ENCODE measurements at regions not wholly inside any gene's neighbourhood (a gene's known extent, or its start where the extent isn't known, plus 50 kb on each side); places are given as distances from the start of the nearest gene placed in this dataset.
A peak's percentile ranks its signal among the peaks of the same experiment; 100 is the strongest.

- Histone ChIP-seq H3K36me3 (ENCODE audit: control insufficient read depth, insufficient read depth, low read length) (no peaks in the 10 kb centered on the region), H3K9me3 (ENCODE audit: control insufficient read depth, insufficient read depth, low read length) (no peaks in the 10 kb centered on the region), H3K4me3 (ENCODE audit: low read depth, low read length) (no peak overlapping the region), H3K27ac (ENCODE audit: low read depth, low read length) (no peak overlapping the region), H3K4me1 (ENCODE audit: control insufficient read depth, insufficient read depth, low read length) (no peaks in the 10 kb centered on the region), H3K27me3 (ENCODE audit: control insufficient read depth, insufficient read depth, low read length) (no peaks in the 10 kb centered on the region)
- DNase-seq (ENCODE audit: low read depth in 4 of 6, low spot score in 6 of 6): no peak
- WGBS (ENCODE audit: insufficient coverage): 97% methylated on average over 21 of the region's 23 CpGs
Observed at GRCh38 chr20:11608736-11609135, 309.0 kb upstream of the BTBD3 start.

DNA sequence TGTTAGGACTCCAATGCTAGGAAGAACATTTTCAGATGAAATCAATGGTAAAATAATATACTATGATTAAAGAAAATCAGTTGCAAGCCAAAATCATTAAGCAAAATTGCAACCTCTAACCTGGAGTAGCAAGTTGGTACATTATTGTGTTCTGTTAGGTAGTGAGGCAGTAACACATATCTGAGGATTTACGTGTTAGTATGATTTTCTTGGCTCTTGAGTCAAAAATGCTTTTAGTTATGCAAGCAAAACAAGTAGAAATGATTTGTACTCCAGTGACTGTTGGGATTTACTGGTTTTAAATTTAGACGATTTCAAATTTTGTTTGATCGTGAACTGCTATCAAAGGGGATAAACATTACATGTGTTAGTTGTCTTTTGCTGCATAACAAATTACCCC, 293.0 kb upstream of the BTBD3 start:
- H3K4me3 ChIP-seq (ENCODE audit: low read depth, low read length): no peak overlapping the region
- no peaks in the 10 kb centered on the region for H3K9me3 ChIP-seq (ENCODE audit: control insufficient read depth, insufficient read depth, low read length)
- no peaks in the 10 kb centered on the region for H3K27me3 ChIP-seq (ENCODE audit: control insufficient read depth, insufficient read depth, low read length)
- H3K36me3 ChIP-seq (ENCODE audit: control insufficient read depth, insufficient read depth, low read length): no peaks in the 10 kb centered on the region
- no peaks in the 10 kb centered on the region for H3K4me1 ChIP-seq (ENCODE audit: control insufficient read depth, insufficient read depth, low read length)
- DNase-seq (ENCODE audit: low read depth in 4 of 6, low spot score in 6 of 6): no peak
- WGBS (ENCODE audit: insufficient coverage): 83% methylated on average over 1 of the region's 3 CpGs
- H3K27ac ChIP-seq (ENCODE audit: low read depth, low read length): no peak overlapping the region

DNA sequence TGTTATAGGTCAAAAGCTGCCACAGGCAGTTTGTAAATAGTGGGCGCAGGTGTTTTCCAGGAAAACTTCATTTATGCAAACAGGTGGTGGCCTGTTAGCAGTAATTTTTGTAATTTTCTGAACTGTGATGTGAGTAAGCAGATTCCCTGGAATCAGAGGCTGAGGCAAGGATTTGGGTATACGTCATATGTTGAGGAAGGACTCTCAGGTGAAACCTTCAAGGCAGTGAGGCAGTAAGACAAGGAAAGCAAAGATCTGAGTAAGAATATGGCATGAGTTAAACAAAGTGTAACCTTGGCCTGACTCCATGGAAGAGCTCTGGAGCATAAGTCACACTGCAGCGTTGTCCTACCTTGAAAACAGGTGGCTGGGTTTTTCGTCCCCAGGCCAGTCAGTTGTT, 291.1 kb upstream of the BTBD3 start:
- WGBS (ENCODE audit: insufficient coverage): 92% methylated on average over 4 of the region's 4 CpGs
- Histone ChIP-seq H3K9me3 (ENCODE audit: control insufficient read depth, insufficient read depth, low read length) (no peaks in the 10 kb centered on the region), H3K27ac (ENCODE audit: low read depth, low read length) (no peak overlapping the region), H3K4me3 (ENCODE audit: low read depth, low read length) (no peak overlapping the region), H3K36me3 (ENCODE audit: control insufficient read depth, insufficient read depth, low read length) (no peaks in the 10 kb centered on the region), H3K4me1 (ENCODE audit: control insufficient read depth, insufficient read depth, low read length) (no peaks in the 10 kb centered on the region), H3K27me3 (ENCODE audit: control insufficient read depth, insufficient read depth, low read length) (no peaks in the 10 kb centered on the region)
- DNase-seq (ENCODE audit: low read depth in 4 of 6, low spot score in 6 of 6): no peak

DNA sequence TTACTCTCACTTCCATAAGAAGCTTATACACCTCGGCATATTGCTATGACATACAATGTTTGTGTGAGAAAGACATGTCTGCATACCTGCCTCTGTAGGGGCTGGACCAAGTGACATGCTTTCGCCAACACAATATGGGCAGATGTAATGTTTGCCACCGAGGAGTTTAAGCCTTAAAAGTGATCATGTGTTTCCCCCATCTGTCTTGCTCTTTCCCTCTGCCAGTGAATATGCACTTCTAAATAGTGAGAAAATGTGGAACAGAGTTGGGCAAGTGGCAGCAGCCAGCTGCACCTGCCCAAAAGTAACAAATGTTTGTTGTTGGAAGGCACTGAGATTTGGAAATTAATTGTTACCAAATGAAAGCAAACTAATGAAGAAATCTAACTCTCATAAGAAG, 274.8 kb upstream of the BTBD3 start:
- no peaks in the 10 kb centered on the region for H3K36me3 ChIP-seq (ENCODE audit: control insufficient read depth, insufficient read depth, low read length)
- H3K4me3 ChIP-seq (ENCODE audit: low read depth, low read length): no peak overlapping the region
- no peak overlapping the region for H3K27ac ChIP-seq (ENCODE audit: low read depth, low read length)
- H3K4me1 ChIP-seq (ENCODE audit: control insufficient read depth, insufficient read depth, low read length): no peaks in the 10 kb centered on the region
- DNase-seq (ENCODE audit: low read depth in 4 of 6, low spot score in 6 of 6): peak in 2 of 6 donors; percentile 11 to 85
- no peaks in the 10 kb centered on the region for H3K27me3 ChIP-seq (ENCODE audit: control insufficient read depth, insufficient read depth, low read length)
- peaks cover 5% of the 10 kb centered on the region for H3K9me3 ChIP-seq (ENCODE audit: control insufficient read depth, insufficient read depth, low read length)
- 81% methylated on average over 2 of the region's 3 CpGs for WGBS (ENCODE audit: insufficient coverage)

- no peak for DNase-seq (ENCODE audit: low read depth in 4 of 6, low spot score in 6 of 6)
- Histone ChIP-seq H3K27me3 (ENCODE audit: control insufficient read depth, insufficient read depth, low read length) (no peaks in the 10 kb centered on the region), H3K9me3 (ENCODE audit: control insufficient read depth, insufficient read depth, low read length) (peaks cover 5% of the 10 kb centered on the region), H3K27ac (ENCODE audit: low read depth, low read length) (no peak overlapping the region), H3K4me3 (ENCODE audit: low read depth, low read length) (no peak overlapping the region), H3K36me3 (ENCODE audit: control insufficient read depth, insufficient read depth, low read length) (no peaks in the 10 kb centered on the region), H3K4me1 (ENCODE audit: control insufficient read depth, insufficient read depth, low read length) (no peaks in the 10 kb centered on the region)
- WGBS (ENCODE audit: insufficient coverage): 91% methylated on average over 6 of the region's 6 CpGs
Observed at GRCh38 chr20:11646359-11646758, 271.3 kb upstream of the BTBD3 start.

GRCh38 chr20:11650566-11650965, 267.1 kb upstream of the BTBD3 start:
- WGBS (ENCODE audit: insufficient coverage): no CpG with 5 or more reads among the region's 2 CpGs
- H3K4me3 ChIP-seq (ENCODE audit: low read depth, low read length): no peak overlapping the region

GRCh38 chr20:11651138-11651537, 266.6 kb upstream of the BTBD3 start:
- H3K9me3 ChIP-seq (ENCODE audit: control insufficient read depth, insufficient read depth, low read length): peaks cover 5% of the 10 kb centered on the region
- no peak overlapping the region for H3K4me3 ChIP-seq (ENCODE audit: low read depth, low read length)
- H3K4me1 ChIP-seq (ENCODE audit: control insufficient read depth, insufficient read depth, low read length): no peaks in the 10 kb centered on the region
- no peaks in the 10 kb centered on the region for H3K27me3 ChIP-seq (ENCODE audit: control insufficient read depth, insufficient read depth, low read length)
- WGBS (ENCODE audit: insufficient coverage): 90% methylated on average over 2 of the region's 2 CpGs
- no peaks in the 10 kb centered on the region for H3K36me3 ChIP-seq (ENCODE audit: control insufficient read depth, insufficient read depth, low read length)
- no peak for DNase-seq (ENCODE audit: low read depth in 4 of 6, low spot score in 6 of 6)
- H3K27ac ChIP-seq (ENCODE audit: low read depth, low read length): no peak overlapping the region

More at GRCh38 chr20:11650566-11650965, 267.1 kb upstream of the BTBD3 start:
- no peaks in the 10 kb centered on the region for H3K36me3 ChIP-seq (ENCODE audit: control insufficient read depth, insufficient read depth, low read length)
- H3K27me3 ChIP-seq (ENCODE audit: control insufficient read depth, insufficient read depth, low read length): no peaks in the 10 kb centered on the region
- DNase-seq (ENCODE audit: low read depth in 4 of 6, low spot score in 6 of 6): peak in 1 of 6 donors; percentile 81
- peaks cover 5% of the 10 kb centered on the region for H3K9me3 ChIP-seq (ENCODE audit: control insufficient read depth, insufficient read depth, low read length)
- no peak overlapping the region for H3K27ac ChIP-seq (ENCODE audit: low read depth, low read length)
- H3K4me1 ChIP-seq (ENCODE audit: control insufficient read depth, insufficient read depth, low read length): no peaks in the 10 kb centered on the region

DNA sequence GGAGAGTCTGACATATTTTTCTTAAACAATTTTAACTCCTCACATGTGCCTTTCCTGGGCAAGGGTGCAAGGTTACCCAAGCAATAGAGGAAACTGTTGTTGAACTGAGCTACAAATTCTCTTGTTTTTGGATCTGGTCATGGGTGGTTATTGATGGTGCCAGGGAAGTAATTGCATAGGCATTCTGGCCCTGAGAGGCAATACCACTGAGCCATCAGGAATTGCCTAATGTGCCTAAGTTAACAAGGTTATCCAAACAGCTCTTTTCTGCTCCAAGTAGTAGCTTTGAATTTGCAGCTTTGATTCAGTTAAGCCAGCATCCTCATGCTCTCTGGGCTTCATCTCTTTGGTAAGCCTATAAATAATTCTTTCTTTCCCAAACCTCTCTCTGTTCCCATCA, 266.0 kb upstream of the BTBD3 start:
- H3K4me1 ChIP-seq (ENCODE audit: control insufficient read depth, insufficient read depth, low read length): no peaks in the 10 kb centered on the region
- H3K27me3 ChIP-seq (ENCODE audit: control insufficient read depth, insufficient read depth, low read length): no peaks in the 10 kb centered on the region
- peaks cover 5% of the 10 kb centered on the region for H3K9me3 ChIP-seq (ENCODE audit: control insufficient read depth, insufficient read depth, low read length)
- DNase-seq (ENCODE audit: low read depth in 4 of 6, low spot score in 6 of 6): no peak
- no peaks in the 10 kb centered on the region for H3K36me3 ChIP-seq (ENCODE audit: control insufficient read depth, insufficient read depth, low read length)
- H3K4me3 ChIP-seq (ENCODE audit: low read depth, low read length): no peak overlapping the region
- no peak overlapping the region for H3K27ac ChIP-seq (ENCODE audit: low read depth, low read length)

- Histone ChIP-seq H3K36me3 (ENCODE audit: control insufficient read depth, insufficient read depth, low read length) (no peaks in the 10 kb centered on the region), H3K4me1 (ENCODE audit: control insufficient read depth, insufficient read depth, low read length) (no peaks in the 10 kb centered on the region), H3K9me3 (ENCODE audit: control insufficient read depth, insufficient read depth, low read length) (peaks cover under 1% of the 10 kb centered on the region), H3K27me3 (ENCODE audit: control insufficient read depth, insufficient read depth, low read length) (no peaks in the 10 kb centered on the region), H3K27ac (ENCODE audit: low read depth, low read length) (no peak overlapping the region), H3K4me3 (ENCODE audit: low read depth, low read length) (no peak overlapping the region)
- no peak for DNase-seq (ENCODE audit: low read depth in 4 of 6, low spot score in 6 of 6)
- 71% methylated on average over 2 of the region's 3 CpGs for WGBS (ENCODE audit: insufficient coverage)
Observed at GRCh38 chr20:11652128-11652527, 265.6 kb upstream of the BTBD3 start.

DNA sequence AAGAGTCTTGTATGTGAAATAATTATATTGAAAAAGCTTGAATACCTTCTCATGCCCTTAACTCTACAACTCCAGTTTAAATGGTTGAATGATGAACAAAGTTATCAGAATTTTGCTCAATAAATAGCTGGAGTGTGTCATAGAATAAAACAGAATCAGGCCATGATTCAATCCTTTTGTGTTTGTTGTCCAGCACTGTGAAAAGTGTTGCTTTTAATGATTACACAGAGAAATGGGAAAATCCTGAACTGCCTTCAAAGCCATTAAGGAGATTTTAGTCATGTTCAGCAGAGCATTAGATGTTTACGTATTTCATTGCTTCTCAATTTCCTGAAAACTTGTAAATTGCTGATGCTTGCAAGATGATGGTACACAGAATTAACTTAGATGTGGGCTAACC, 262.9 kb upstream of the BTBD3 start:
- peak in 1 of 6 donors; percentile 9 for DNase-seq (ENCODE audit: low read depth in 4 of 6, low spot score in 6 of 6)
- Histone ChIP-seq H3K4me3 (ENCODE audit: low read depth, low read length) (no peak overlapping the region), H3K4me1 (ENCODE audit: control insufficient read depth, insufficient read depth, low read length) (no peaks in the 10 kb centered on the region), H3K27ac (ENCODE audit: low read depth, low read length) (no peak overlapping the region), H3K27me3 (ENCODE audit: control insufficient read depth, insufficient read depth, low read length) (no peaks in the 10 kb centered on the region), H3K36me3 (ENCODE audit: control insufficient read depth, insufficient read depth, low read length) (no peaks in the 10 kb centered on the region), H3K9me3 (ENCODE audit: control insufficient read depth, insufficient read depth, low read length) (no peaks in the 10 kb centered on the region)
- WGBS (ENCODE audit: insufficient coverage): 100% methylated on average over 1 of the region's 1 CpG

Measured in spinal cord (tissue), 9 donors.